ENCODE measurements at regions not wholly inside any gene's neighbourhood (a gene's known extent, or its start where the extent isn't known, plus 50 kb on each side); places are given as distances from the start of the nearest gene placed in this dataset.

DNA sequence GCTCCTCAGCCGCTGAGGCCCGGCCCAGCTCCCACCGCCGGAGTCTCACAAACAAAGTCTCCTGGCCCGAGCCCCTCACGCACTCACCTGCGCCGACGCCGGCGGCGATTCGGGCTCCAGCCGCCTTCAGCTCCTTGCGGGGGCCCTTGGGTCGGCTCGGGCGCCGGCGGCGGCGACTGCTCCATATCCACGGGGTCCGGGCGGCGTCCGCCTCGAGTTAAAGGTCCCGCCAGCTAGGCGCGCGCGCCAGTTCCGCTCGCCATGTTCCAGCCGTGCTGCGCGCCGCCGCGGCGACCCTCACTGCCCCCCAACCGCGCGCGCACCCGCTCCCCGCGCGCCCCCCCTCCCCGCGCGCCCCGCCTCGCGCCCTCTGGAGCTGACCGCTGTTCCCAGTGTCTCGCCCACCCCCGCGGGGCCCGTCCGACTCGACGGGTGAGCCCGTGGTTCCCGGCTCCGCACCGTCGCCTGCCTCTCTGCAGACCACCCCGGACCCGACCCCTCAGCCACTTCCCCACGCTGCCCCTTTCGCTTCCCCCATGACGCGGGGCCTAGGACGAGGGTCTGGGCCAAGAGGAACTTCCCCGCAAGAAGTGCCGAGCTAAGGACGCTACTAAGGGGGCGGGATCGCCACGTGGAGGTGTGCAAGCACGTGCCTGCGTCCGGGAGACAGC lies 396.1 kb downstream of the ZNF33B start:
- TF ChIP-seq, protein P1, sequence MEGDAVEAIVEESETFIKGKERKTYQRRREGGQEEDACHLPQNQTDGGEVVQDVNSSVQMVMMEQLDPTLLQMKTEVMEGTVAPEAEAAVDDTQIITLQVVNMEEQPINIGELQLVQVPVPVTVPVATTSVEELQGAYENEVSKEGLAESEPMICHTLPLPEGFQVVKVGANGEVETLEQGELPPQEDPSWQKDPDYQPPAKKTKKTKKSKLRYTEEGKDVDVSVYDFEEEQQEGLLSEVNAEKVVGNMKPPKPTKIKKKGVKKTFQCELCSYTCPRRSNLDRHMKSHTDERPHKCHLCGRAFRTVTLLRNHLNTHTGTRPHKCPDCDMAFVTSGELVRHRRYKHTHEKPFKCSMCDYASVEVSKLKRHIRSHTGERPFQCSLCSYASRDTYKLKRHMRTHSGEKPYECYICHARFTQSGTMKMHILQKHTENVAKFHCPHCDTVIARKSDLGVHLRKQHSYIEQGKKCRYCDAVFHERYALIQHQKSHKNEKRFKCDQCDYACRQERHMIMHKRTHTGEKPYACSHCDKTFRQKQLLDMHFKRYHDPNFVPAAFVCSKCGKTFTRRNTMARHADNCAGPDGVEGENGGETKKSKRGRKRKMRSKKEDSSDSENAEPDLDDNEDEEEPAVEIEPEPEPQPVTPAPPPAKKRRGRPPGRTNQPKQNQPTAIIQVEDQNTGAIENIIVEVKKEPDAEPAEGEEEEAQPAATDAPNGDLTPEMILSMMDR (conservative IDR thresholded peaks at IDR 0.05): no peak
- TF ChIP-seq EZH2 (IDR thresholded peaks at IDR 0.05; ENCODE audit: low read depth): no peak

Measured in PC-9 (cell line).